ENCODE measurements at regions not wholly inside any gene's neighbourhood (a gene's known extent, or its start where the extent isn't known, plus 50 kb on each side); places are given as distances from the start of the nearest gene placed in this dataset.
"Not testable (repeated sequence)": the region's sequence is repeated elsewhere in the genome, so short reads cannot be mapped to it uniquely, and the experiment has no call there.

DNA sequence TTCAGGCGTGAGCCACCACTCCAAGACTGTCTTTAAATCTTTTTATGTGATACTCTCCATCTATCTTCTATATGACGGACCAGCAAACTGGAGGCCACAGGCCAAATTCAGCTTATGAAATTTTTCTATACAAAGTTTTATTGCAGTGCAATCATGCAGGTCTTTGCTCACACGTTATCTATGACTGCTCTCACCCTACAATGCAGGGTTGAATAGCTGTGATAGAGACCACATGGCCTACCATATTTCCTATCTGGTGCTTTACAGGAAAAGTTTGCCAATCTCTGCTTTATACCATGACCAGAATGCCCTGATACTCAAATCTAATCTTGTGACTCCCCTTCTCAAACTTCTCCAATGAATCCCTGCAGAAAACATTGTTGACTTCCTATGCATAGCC lies 89.5 kb upstream of the ACBD5 start:
- no peaks in the 10 kb centered on the region for H3K36me3 ChIP-seq
- H3K4me1 ChIP-seq: no peaks in the 10 kb centered on the region
- DNase-seq: no peak
- no peak overlapping the region for H3K4me3 ChIP-seq (replicated peaks in 1 of 3)
- no peak for TF ChIP-seq POLR2A (IDR thresholded peaks at IDR 0.05)
- TF ChIP-seq, protein P1, sequence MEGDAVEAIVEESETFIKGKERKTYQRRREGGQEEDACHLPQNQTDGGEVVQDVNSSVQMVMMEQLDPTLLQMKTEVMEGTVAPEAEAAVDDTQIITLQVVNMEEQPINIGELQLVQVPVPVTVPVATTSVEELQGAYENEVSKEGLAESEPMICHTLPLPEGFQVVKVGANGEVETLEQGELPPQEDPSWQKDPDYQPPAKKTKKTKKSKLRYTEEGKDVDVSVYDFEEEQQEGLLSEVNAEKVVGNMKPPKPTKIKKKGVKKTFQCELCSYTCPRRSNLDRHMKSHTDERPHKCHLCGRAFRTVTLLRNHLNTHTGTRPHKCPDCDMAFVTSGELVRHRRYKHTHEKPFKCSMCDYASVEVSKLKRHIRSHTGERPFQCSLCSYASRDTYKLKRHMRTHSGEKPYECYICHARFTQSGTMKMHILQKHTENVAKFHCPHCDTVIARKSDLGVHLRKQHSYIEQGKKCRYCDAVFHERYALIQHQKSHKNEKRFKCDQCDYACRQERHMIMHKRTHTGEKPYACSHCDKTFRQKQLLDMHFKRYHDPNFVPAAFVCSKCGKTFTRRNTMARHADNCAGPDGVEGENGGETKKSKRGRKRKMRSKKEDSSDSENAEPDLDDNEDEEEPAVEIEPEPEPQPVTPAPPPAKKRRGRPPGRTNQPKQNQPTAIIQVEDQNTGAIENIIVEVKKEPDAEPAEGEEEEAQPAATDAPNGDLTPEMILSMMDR (IDR thresholded peaks at IDR 0.05): no peak
- H3K9me3 ChIP-seq: no peaks in the 10 kb centered on the region
- no peaks in the 10 kb centered on the region for H3K27me3 ChIP-seq
- no peak overlapping the region for H3K27ac ChIP-seq
- 89 to 91% methylated on average over 3 of the region's 3 CpGs for WGBS, 2 donors
- intact Hi-C loops (cut with DNase I): no loop called here

DNA sequence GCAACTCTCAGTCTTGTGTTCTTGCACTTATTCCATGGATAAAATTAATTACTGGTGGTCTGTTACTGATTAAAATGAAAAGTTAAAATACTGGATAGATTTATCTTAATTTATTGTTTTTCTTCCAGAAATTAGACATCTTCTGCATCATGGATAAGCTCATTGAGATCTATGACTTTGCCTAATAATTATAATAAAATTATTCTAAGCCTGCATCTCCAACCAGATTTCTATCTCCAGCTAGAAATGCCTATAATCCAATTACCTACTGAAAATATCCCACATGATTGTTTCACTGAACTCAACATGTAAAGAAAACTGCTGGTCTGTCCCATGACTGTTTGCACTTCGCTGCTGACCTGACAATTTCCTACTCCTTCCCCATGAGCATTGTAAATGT lies 88.3 kb upstream of the ACBD5 start:
- DNase-seq: no peak
- TF ChIP-seq, protein P1 (IDR thresholded peaks at IDR 0.05): no peak

GRCh38 chr10:27326748-27327147 lies 86.2 kb upstream of the ACBD5 start:
- DNase-seq; H3K4me3 ChIP-seq (replicated peaks in 1 of 3); H3K27me3 ChIP-seq; H3K36me3 ChIP-seq; H3K9me3 ChIP-seq; H3K27ac ChIP-seq; H3K4me1 ChIP-seq: not testable (repeated sequence)
- 91 to 94% methylated on average over 5 of the region's 5 CpGs for WGBS, 2 donors
- intact Hi-C loops (cut with DNase I): loop anchor here (10.0 kb wide), 1 partner anchor 682 kb away; no protein-coding TSS in a partner anchor

More for the DNA sequence above, 88.3 kb upstream of the ACBD5 start:
- Histone ChIP-seq H3K27me3 (no peaks in the 10 kb centered on the region), H3K4me1 (no peaks in the 10 kb centered on the region), H3K36me3 (no peaks in the 10 kb centered on the region), H3K4me3 (replicated peaks in 1 of 3) (no peak overlapping the region), H3K9me3 (no peaks in the 10 kb centered on the region), H3K27ac (no peak overlapping the region)
- WGBS, 2 donors: 87 to 94% methylated on average over 1 of the region's 1 CpG
- intact Hi-C loops (cut with DNase I): loop anchor here (10.0 kb wide), 1 partner anchor 684 kb away; no protein-coding TSS in a partner anchor

DNA sequence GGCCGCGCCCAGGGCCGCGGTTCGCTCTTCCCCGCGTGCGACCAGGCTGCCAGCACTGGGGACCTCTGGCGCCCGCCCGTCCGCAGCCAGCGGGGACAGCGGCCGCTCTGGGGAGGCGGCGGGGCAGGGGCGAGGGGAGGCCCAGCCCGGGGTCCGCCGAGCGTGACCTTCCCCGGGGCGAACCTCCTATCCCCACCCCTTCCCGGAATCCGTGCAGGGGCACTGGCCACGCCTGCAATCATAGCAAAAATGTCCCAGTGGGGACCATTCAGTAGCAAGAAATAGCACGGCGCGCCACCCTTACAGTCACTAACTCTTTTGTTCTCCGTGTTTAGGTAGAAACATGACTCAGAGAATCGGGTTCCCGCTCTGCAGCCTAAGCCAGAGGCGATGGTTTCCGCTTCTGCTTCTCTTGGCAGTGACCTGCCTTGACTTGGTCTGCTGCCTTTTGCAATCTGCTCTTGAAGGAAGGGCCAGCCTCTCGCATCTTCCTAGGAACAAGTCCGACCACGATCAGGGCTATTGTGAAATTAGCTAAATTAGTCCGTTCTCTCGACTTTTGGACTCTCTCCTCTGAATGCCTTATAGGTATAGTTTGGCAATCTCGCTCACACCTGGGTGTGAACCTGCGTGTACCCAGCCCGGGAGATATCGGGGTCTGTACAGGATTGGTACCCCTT lies 79.3 kb upstream of the ACBD5 start:
- Histone ChIP-seq H3K27me3 (no peaks in the 10 kb centered on the region), H3K9me3 (no peaks in the 10 kb centered on the region), H3K36me3 (no peaks in the 10 kb centered on the region), H3K4me3 (replicated peaks in 1 of 3) (peak overlapping the region in 2 of 3 donors; percentile 14 to 22), H3K4me1 (peaks cover 4 to 5% of the 10 kb centered on the region in 2 donors), H3K27ac (peak overlapping the region; percentile 65 to 81 (median 73))
- peak; percentile 69 to 81 for DNase-seq
- TF ChIP-seq, protein P1 (IDR thresholded peaks at IDR 0.05): no peak
- peak in 1 of 2 donors; percentile 36 for TF ChIP-seq POLR2A (IDR thresholded peaks at IDR 0.05)
- 22 to 34% methylated on average over 25 to 34 of the region's 44 CpGs for WGBS, 2 donors
- intact Hi-C loops (cut with DNase I): loop anchor here (10.0 kb wide), 1 partner anchor 675 kb away; no protein-coding TSS in a partner anchor

DNA sequence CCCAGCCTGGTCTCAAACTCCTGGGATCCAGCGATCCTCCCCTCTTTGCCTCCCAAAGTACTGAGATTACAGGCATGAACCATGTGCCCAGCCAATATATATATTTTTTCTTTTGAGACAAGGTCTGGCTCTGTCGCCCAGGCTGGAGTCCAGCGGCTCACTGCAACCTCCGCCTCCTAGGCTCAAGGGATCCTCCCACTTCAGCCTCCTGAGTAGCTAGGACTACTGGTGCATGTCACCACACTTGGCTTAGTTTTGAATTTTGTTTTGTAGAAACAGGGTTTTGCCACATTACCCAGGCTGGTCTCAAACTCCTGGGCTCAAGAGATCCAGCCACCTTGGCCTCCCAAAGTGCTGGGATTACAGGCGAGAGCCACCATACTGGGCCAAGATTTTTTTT lies 78.5 kb upstream of the ACBD5 start:
- H3K27me3 ChIP-seq; H3K36me3 ChIP-seq; H3K4me3 ChIP-seq (replicated peaks in 1 of 3); H3K4me1 ChIP-seq; H3K9me3 ChIP-seq; intact Hi-C loops (cut with DNase I): not testable (repeated sequence)
- peak in 1 of 2 donors; percentile 8 for DNase-seq
- H3K27ac ChIP-seq: peak overlapping the region in 2 of 3 donors; percentile 73 to 81
- 89 to 94% methylated on average over 5 of the region's 5 CpGs for WGBS, 2 donors

DNA sequence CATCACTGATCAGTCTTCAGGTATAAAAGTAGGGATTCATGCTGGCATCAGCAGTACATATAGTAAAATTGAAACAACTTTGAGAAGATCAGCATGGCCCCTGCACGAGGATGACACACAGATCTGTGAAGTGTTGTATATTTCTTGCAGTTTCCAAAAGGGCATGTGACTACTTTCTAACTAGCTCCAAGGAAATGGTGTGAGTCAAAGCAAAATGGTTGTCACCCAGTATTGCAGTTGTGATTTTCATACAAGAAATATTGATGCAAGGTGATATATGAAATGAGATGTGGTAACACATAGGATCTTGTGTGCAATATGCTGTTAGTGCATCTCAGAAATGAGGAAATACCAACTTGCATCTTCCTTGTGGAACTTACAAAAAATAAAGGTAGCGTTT lies 74.5 kb upstream of the ACBD5 start:
- 82 to 84% methylated on average over 2 of the region's 2 CpGs for WGBS, 2 donors
- H3K27me3 ChIP-seq; H3K27ac ChIP-seq; H3K9me3 ChIP-seq; DNase-seq; H3K4me3 ChIP-seq (replicated peaks in 1 of 3); H3K36me3 ChIP-seq; H3K4me1 ChIP-seq; intact Hi-C loops (cut with DNase I): not testable (repeated sequence)

DNA sequence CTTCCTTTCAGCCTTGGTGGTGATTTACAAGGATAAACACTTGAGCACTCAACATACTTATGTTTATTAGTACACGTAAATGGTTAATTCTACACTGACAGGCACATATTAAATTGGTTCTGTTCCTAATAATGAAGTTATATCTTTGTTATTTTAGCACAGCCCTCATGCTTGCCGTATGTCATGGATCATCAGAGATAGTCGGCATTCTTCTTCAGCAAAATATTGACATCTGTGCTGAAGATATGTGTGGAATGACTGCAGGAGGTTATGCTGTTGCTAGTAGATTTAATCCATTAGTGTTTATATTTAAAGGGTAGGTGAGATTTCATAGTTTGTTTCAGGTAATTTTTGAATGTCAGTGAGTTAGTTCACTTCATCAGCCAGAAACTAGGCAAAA lies 73.0 kb upstream of the ACBD5 start:
- DNase-seq; H3K36me3 ChIP-seq; H3K27me3 ChIP-seq; H3K4me3 ChIP-seq (replicated peaks in 1 of 3); H3K4me1 ChIP-seq; H3K9me3 ChIP-seq; H3K27ac ChIP-seq; intact Hi-C loops (cut with DNase I): not testable (repeated sequence)
- WGBS, 2 donors: 60 to 66% methylated on average over 3 of the region's 3 CpGs
